Caco-2 (cell line): ENCODE measurements at regions not wholly inside any gene's neighbourhood (a gene's known extent, or its start where the extent isn't known, plus 50 kb on each side); places are given as distances from the start of the nearest gene placed in this dataset.
A peak's percentile ranks its signal among the peaks of the same experiment; 100 is the strongest.
"Not testable (repeated sequence)": the region's sequence is repeated elsewhere in the genome, so short reads cannot be mapped to it uniquely, and the experiment has no call there.

Experiments
- BruUV-seq: library from RNA; stranded (reverse); fragments of 400-500 nt; replicated peaks from 2 replicates; lab custom pipeline; 2021; lab: Mats Ljungman, UMichigan
- CTCF ChIA-PET: fragments of 300-600 bp; sonication (Branson Sonifier 250); formaldehyde crosslinking; loops from one replicate; lab custom pipeline; 2022; ENCODE audit warnings: antibody characterized with exemption; lab: Charles Lee
- POLR2A ChIA-PET: fragments of 300-600 bp; sonication (Branson Sonifier 250); formaldehyde crosslinking; loops from one replicate; lab custom pipeline; 2022; ENCODE audit warnings: antibody characterized with exemption; lab: Charles Lee
- DNase-seq, 2 experiments: peaks; one replicate each; pipeline versions ENCODE4 v3.0.0 to v3.0.0-alpha.2; 2020 to 2022
- H3K27me3 ChIP-seq: replicated peaks from 2 replicates; pipeline ENCODE4 v1.6.0; 2011; ENCODE audit warnings: low read length; ENCODE audit not compliant: control insufficient read depth, insufficient read depth
- H3K36me3 ChIP-seq: 2 replicates; pipeline ENCODE4 v1.5.1; 2011; ENCODE audit warnings: low read length; ENCODE audit not compliant: control insufficient read depth, insufficient read depth
- H3K4me1 ChIP-seq: fragments of 250-450 bp; sonication (Bioruptor Pico); 2 replicates; pipeline ENCODE4 v1.5.1; 2020; ENCODE audit warnings: mild to moderate bottlenecking
- H3K4me3 ChIP-seq: 2 replicates; pipeline ENCODE4 v1.5.1; 2011; ENCODE audit warnings: low read depth, mild to moderate bottlenecking, control low read depth, low read length
- H3K9me3 ChIP-seq: fragments of 250-450 bp; sonication (Bioruptor Pico); 2 replicates; pipeline ENCODE4 v1.5.1; 2020; ENCODE audit warnings: mild to moderate bottlenecking, moderate library complexity
- H3K27ac Mint-ChIP-seq: one replicate; pipeline ENCODE4 v1.8.0; 2022; ENCODE audit warnings: mixed read lengths; ENCODE audit not compliant: unreplicated experiment
- H3K27me3 Mint-ChIP-seq: one replicate; pipeline ENCODE4 v1.8.0; 2022; ENCODE audit warnings: mixed read lengths; ENCODE audit not compliant: insufficient read depth, unreplicated experiment
- H3K36me3 Mint-ChIP-seq: one replicate; pipeline ENCODE4 v1.8.0; 2022; ENCODE audit warnings: mild to moderate bottlenecking, mixed read lengths; ENCODE audit not compliant: insufficient read depth, unreplicated experiment
- H3K4me1 Mint-ChIP-seq: one replicate; pipeline ENCODE4 v1.8.0; 2022; ENCODE audit warnings: low read depth, mixed read lengths; ENCODE audit not compliant: unreplicated experiment
- H3K4me3 Mint-ChIP-seq: one replicate; pipeline ENCODE4 v1.8.0; 2022; ENCODE audit warnings: mild to moderate bottlenecking, moderate library complexity, mixed read lengths; ENCODE audit not compliant: unreplicated experiment
- H3K9me3 Mint-ChIP-seq: one replicate; pipeline ENCODE4 v1.8.0; 2022; ENCODE audit warnings: mixed read lengths; ENCODE audit not compliant: unreplicated experiment
- intact Hi-C: fragments of 100-400 bp; cut with micrococcal nuclease; formaldehyde crosslinking; loops from one replicate; pipeline ENCODE4 v1.10.0; 2022; ENCODE audit not compliant: unreplicated experiment
- TF ChIP-seq, protein P1 (sequence below), 2 experiments: fragments of 200-600 bp in 1 of 2; IDR thresholded peaks; 1 replicate in 1 of 2; 2 replicates in 1 of 2; pipeline versions ENCODE4 v1.5.1 to v1.8.0; 2011 to 2022; ENCODE audit warnings: antibody characterized with exemption in 1 of 2, control low read depth in 1 of 2, inconsistent platforms in 1 of 2, low read depth in 1 of 2, low read length in 1 of 2, mild to moderate bottlenecking in 1 of 2, moderate library complexity in 1 of 2; ENCODE audit not compliant: insufficient read depth in 1 of 2, severe bottlenecking in 1 of 2, unreplicated experiment in 1 of 2

DNA sequence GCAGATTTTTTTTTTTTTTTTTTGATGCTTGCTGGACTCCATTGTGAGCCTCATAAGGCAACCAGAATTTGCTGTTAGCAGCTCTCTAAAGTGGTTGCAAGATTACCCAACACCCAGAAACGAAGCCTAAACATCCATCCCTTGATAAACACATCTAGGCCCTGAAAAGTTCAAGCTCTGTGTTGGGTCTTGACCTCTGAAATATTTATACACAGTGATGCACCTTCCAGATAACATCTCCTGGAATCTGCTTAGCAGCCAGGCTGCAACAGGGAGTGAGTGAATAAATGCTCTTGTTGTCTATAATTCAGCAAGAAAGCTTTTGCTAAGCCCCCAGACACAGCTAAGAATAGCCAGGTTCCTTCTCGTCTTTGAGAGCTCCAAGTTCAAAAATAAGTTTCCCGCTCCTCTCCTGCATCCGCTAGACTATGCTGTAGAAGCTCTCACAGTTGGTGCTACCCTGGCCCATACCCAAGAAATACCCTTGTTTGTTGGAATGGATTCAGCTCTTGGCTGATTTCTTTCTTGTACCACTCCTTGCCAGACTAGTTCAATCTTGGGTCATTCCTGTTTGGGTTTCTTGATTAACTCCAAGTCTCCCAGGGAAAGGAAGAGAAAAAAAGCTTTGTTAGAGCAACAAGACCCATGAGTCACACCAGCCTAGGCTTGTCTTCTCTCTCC lies 610.6 kb upstream of the TBX3 start:
- DNase-seq = no peak
- H3K4me1 Mint-ChIP-seq = peaks cover 20% of the 10 kb centered on the region
- H3K4me3 ChIP-seq = no peak overlapping the region
- no peaks in the 10 kb centered on the region for H3K27me3 Mint-ChIP-seq
- no peaks in the 10 kb centered on the region for H3K9me3 ChIP-seq
- TF ChIP-seq, protein P1, sequence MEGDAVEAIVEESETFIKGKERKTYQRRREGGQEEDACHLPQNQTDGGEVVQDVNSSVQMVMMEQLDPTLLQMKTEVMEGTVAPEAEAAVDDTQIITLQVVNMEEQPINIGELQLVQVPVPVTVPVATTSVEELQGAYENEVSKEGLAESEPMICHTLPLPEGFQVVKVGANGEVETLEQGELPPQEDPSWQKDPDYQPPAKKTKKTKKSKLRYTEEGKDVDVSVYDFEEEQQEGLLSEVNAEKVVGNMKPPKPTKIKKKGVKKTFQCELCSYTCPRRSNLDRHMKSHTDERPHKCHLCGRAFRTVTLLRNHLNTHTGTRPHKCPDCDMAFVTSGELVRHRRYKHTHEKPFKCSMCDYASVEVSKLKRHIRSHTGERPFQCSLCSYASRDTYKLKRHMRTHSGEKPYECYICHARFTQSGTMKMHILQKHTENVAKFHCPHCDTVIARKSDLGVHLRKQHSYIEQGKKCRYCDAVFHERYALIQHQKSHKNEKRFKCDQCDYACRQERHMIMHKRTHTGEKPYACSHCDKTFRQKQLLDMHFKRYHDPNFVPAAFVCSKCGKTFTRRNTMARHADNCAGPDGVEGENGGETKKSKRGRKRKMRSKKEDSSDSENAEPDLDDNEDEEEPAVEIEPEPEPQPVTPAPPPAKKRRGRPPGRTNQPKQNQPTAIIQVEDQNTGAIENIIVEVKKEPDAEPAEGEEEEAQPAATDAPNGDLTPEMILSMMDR (IDR thresholded peaks at IDR 0.05; ENCODE audit: insufficient read depth in 1 of 2, low read depth in 1 of 2, low read length in 1 of 2, severe bottlenecking in 1 of 2, unreplicated experiment in 1 of 2) = no peak
- no peaks in the 10 kb centered on the region for H3K36me3 ChIP-seq
- no peak overlapping the region for H3K27ac Mint-ChIP-seq
- H3K27me3 ChIP-seq = no peaks in the 10 kb centered on the region
- ChIA-PET POLR2A (no interaction called here), CTCF (no interaction called here)
- intact Hi-C loops = no loop called here
- H3K9me3 Mint-ChIP-seq = no peaks in the 10 kb centered on the region
- H3K4me1 ChIP-seq = peaks cover 7% of the 10 kb centered on the region
- peaks cover 6% of the 10 kb centered on the region for H3K36me3 Mint-ChIP-seq
- BruUV-seq = no TSS peak
- H3K4me3 Mint-ChIP-seq = no peak overlapping the region

DNA sequence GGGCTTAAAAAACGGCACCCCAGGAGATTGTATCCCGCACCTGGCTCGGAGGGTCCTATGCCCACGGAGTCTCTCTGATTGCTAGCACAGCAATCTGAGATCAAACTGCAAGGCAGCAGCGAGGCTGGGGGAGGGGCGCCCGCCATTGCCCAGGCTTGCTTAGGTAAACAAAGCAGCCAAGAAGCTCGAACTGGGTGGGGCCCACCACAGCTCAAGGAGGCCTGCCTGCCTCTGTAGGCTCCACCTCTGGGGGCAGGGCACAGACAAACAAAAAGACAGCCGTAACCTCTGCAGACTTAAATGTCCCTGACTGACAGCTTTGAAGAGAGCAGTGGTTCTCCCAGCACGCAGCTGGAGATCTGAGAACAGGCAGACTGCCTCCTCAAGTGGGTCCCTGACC lies 601.5 kb upstream of the TBX3 start:
- intact Hi-C loops, H3K27me3 ChIP-seq, H3K9me3 ChIP-seq, H3K27ac Mint-ChIP-seq, H3K36me3 ChIP-seq, H3K4me1 ChIP-seq, H3K36me3 Mint-ChIP-seq, H3K27me3 Mint-ChIP-seq, BruUV-seq, CTCF ChIA-PET, H3K9me3 Mint-ChIP-seq, H3K4me3 Mint-ChIP-seq, H3K4me3 ChIP-seq, H3K4me1 Mint-ChIP-seq, POLR2A ChIA-PET: not testable (repeated sequence)
- DNase-seq = peak; percentile 24 to 58

DNA sequence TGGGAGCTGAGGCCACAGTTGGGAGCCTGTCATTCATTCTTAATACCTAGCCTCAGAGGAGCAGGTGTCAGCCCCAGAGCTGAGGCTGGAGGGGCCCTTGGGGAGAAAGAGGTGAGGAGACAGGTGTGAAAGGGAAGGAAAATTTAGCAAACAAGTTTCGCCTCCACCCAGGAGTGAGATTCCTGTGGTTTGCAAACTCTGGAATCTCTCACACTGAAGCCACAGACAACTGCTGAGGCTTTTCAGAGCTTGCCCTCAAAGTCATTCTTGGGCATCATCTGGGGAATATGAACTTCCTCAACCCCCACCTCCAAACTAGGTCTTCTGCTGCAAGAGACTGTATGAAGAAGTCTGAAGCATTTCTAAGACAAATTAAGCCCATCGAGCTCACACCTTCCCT lies 589.5 kb upstream of the TBX3 start:
- H3K4me3 Mint-ChIP-seq = no peak overlapping the region
- Histone ChIP-seq H3K36me3 (no peaks in the 10 kb centered on the region), H3K9me3 (no peaks in the 10 kb centered on the region), H3K4me1 (no peaks in the 10 kb centered on the region), H3K27me3 (no peaks in the 10 kb centered on the region), H3K4me3 (no peak overlapping the region)
- no TSS peak for BruUV-seq
- H3K9me3 Mint-ChIP-seq = no peaks in the 10 kb centered on the region
- H3K27me3 Mint-ChIP-seq = no peaks in the 10 kb centered on the region
- no peak for DNase-seq
- no peaks in the 10 kb centered on the region for H3K36me3 Mint-ChIP-seq
- intact Hi-C loops = no loop called here
- TF ChIP-seq, protein P1 (IDR thresholded peaks at IDR 0.05; ENCODE audit: insufficient read depth in 1 of 2, low read depth in 1 of 2, low read length in 1 of 2, severe bottlenecking in 1 of 2, unreplicated experiment in 1 of 2) = no peak
- POLR2A ChIA-PET = no interaction called here
- no peaks in the 10 kb centered on the region for H3K4me1 Mint-ChIP-seq
- CTCF ChIA-PET = no interaction called here
- H3K27ac Mint-ChIP-seq = no peak overlapping the region
